ENCODE measurements at regions not wholly inside any gene's neighbourhood (a gene's known extent, or its start where the extent isn't known, plus 50 kb on each side); places are given as distances from the start of the nearest gene placed in this dataset.

- no peak for ATAC-seq (ENCODE audit: low FRiP score)
- DNase-seq, result no peak
- Histone ChIP-seq H3K27me3 (ENCODE audit: control insufficient read depth in 1 of 2, insufficient read depth in 2 of 2, low read length in 1 of 2) (no peaks in the 10 kb centered on the region), H3K4me3 (ENCODE audit: low read length in 2 of 2) (no peak overlapping the region), H3K4me1 (ENCODE audit: control insufficient read depth in 1 of 2, insufficient read depth in 2 of 2, low read length in 2 of 2) (no peaks in the 10 kb centered on the region), H3K36me3 (ENCODE audit: control insufficient read depth in 1 of 2, insufficient read depth in 2 of 2, low read length in 1 of 2) (no peaks in the 10 kb centered on the region), H3K27ac (ENCODE audit: low read depth in 1 of 2, low read length in 2 of 2) (no peak overlapping the region), H3K9me3 (ENCODE audit: control insufficient read depth, low read length) (no peaks in the 10 kb centered on the region)
- intact Hi-C loops (cut with DNase I), result no loop called here
Measured at GRCh38 chr3:132265028-132265427, 52.2 kb upstream of the ACP3 start.

- Histone ChIP-seq H3K27ac (ENCODE audit: low read depth in 1 of 2, low read length in 2 of 2) (no peak overlapping the region), H3K27me3 (ENCODE audit: control insufficient read depth in 1 of 2, insufficient read depth in 2 of 2, low read length in 1 of 2) (no peaks in the 10 kb centered on the region), H3K36me3 (ENCODE audit: control insufficient read depth in 1 of 2, insufficient read depth in 2 of 2, low read length in 1 of 2) (no peaks in the 10 kb centered on the region), H3K9me3 (ENCODE audit: control insufficient read depth, low read length) (no peaks in the 10 kb centered on the region), H3K4me1 (ENCODE audit: control insufficient read depth in 1 of 2, insufficient read depth in 2 of 2, low read length in 2 of 2) (no peaks in the 10 kb centered on the region), H3K4me3 (ENCODE audit: low read length in 2 of 2) (no peak overlapping the region)
- ATAC-seq (ENCODE audit: low FRiP score) (no peak), DNase-seq (no peak)
- intact Hi-C loops (cut with DNase I), result no loop called here
- WGBS, 2 donors, result 89 to 91% methylated on average over 3 of the region's 3 CpGs
Measured at GRCh38 chr3:132265488-132265887, 51.7 kb upstream of the ACP3 start.

- Histone ChIP-seq H3K27ac (ENCODE audit: low read depth in 1 of 2, low read length in 2 of 2) (no peak overlapping the region), H3K4me1 (ENCODE audit: control insufficient read depth in 1 of 2, insufficient read depth in 2 of 2, low read length in 2 of 2) (no peaks in the 10 kb centered on the region), H3K27me3 (ENCODE audit: control insufficient read depth in 1 of 2, insufficient read depth in 2 of 2, low read length in 1 of 2) (no peaks in the 10 kb centered on the region), H3K4me3 (ENCODE audit: low read length in 2 of 2) (no peak overlapping the region), H3K36me3 (ENCODE audit: control insufficient read depth in 1 of 2, insufficient read depth in 2 of 2, low read length in 1 of 2) (no peaks in the 10 kb centered on the region), H3K9me3 (ENCODE audit: control insufficient read depth, low read length) (no peaks in the 10 kb centered on the region)
- 89 to 90% methylated on average over 4 of the region's 4 CpGs for WGBS, 2 donors
- intact Hi-C loops (cut with DNase I), result no loop called here
- DNase-seq, result no peak
- no peak for ATAC-seq (ENCODE audit: low FRiP score)
Measured at GRCh38 chr3:132267391-132267993, 49.7 kb upstream of the ACP3 start.

Measured in aorta (tissue), 5 donors.